ENCODE measurements at regions not wholly inside any gene's neighbourhood (a gene's known extent, or its start where the extent isn't known, plus 50 kb on each side); places are given as distances from the start of the nearest gene placed in this dataset.

- TF ChIP-seq CTCF (conservative IDR thresholded peaks at IDR 0.05 in 1 of 2, IDR thresholded peaks at IDR 0.05 in 1 of 2; ENCODE audit: low read depth in 1 of 2, low read length in 2 of 2) = no peak
- no peak for TF ChIP-seq EZH2 (IDR thresholded peaks at IDR 0.05; ENCODE audit: low read length, missing control alignments)
Observed at GRCh38 chr2:129133692-129134641, 815.3 kb upstream of the HS6ST1 start.
